ENCODE measurements at regions not wholly inside any gene's neighbourhood (a gene's known extent, or its start where the extent isn't known, plus 50 kb on each side); places are given as distances from the start of the nearest gene placed in this dataset.
A peak's percentile ranks its signal among the peaks of the same experiment; 100 is the strongest.

DNA sequence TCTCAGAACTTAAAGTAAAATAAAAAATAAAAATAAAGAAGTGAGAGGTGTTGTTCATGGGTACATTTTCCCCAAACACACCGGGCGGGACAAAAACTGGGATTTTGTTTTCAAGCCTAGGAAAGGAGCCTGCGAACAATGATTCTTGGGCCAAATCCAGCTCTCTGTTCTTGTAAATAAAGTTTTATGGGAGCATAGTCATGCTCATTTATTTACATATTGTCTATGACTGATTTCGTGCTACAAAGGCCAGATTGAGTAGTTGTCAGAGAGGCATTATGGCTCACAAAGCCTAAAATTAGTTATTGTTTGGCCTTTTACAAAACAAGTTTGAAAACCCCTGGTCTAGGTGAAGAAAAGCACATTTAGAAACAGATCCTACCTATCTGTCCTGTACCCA lies 821.0 kb upstream of the GRAMD2B start:
- Histone ChIP-seq H3K36me3 (ENCODE audit: low read depth, low read length) (no peaks in the 10 kb centered on the region), H3K4me1 (ENCODE audit: insufficient read depth, low read length) (peaks cover 10% of the 10 kb centered on the region; the same call in 1 of the 2 replicates), H3K9me3 (ENCODE audit: low read length) (no peaks in the 10 kb centered on the region), H3K4me2 (ENCODE audit: low read length) (0 out of 2 replicates have a peak overlapping the region, but pooled peaks have one; percentile 11), H3K27ac (ENCODE audit: low read length) (peak overlapping the region; percentile 40; the same call in 1 of the 2 replicates), H3K4me3 (ENCODE audit: low read length) (no peak overlapping the region), H3K79me2 (ENCODE audit: low read length) (no peaks in the 10 kb centered on the region), H3K9me2 (replicated peaks; ENCODE audit: low read length) (no peaks in the 10 kb centered on the region), H2AFZ (ENCODE audit: low read length) (no peak overlapping the region), H3K27me3 (ENCODE audit: low read length) (no peaks in the 10 kb centered on the region), H3F3A (ENCODE audit: low read length, unreplicated experiment) (no peaks in the 10 kb centered on the region), H3K9ac (ENCODE audit: low read length) (no peak overlapping the region), H4K20me1 (ENCODE audit: low read length) (no peaks in the 10 kb centered on the region)
- ATAC-seq (peak; percentile 94), DNase-seq (peak; percentile 69)
- TF ChIP-seq, protein P1, sequence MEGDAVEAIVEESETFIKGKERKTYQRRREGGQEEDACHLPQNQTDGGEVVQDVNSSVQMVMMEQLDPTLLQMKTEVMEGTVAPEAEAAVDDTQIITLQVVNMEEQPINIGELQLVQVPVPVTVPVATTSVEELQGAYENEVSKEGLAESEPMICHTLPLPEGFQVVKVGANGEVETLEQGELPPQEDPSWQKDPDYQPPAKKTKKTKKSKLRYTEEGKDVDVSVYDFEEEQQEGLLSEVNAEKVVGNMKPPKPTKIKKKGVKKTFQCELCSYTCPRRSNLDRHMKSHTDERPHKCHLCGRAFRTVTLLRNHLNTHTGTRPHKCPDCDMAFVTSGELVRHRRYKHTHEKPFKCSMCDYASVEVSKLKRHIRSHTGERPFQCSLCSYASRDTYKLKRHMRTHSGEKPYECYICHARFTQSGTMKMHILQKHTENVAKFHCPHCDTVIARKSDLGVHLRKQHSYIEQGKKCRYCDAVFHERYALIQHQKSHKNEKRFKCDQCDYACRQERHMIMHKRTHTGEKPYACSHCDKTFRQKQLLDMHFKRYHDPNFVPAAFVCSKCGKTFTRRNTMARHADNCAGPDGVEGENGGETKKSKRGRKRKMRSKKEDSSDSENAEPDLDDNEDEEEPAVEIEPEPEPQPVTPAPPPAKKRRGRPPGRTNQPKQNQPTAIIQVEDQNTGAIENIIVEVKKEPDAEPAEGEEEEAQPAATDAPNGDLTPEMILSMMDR (conservative IDR thresholded peaks at IDR 0.05; ENCODE audit: low read depth, low read length) = no peak
- TF ChIP-seq EZH2 (IDR thresholded peaks at IDR 0.05; ENCODE audit: low read length, unreplicated experiment) = no peak
- TF ChIP-seq EZH2phosphoT487 (IDR thresholded peaks at IDR 0.05; ENCODE audit: borderline replicate concordance, low read length) = no peak
- intact Hi-C loops (cut with micrococcal nuclease) = no loop called here
- POLR2A ChIA-PET (ENCODE audit: unreplicated experiment) = no interaction called here
- no TSS peak for BruUV-seq (replicated peaks)
- CTCF ChIA-PET = no interaction called here

DNA sequence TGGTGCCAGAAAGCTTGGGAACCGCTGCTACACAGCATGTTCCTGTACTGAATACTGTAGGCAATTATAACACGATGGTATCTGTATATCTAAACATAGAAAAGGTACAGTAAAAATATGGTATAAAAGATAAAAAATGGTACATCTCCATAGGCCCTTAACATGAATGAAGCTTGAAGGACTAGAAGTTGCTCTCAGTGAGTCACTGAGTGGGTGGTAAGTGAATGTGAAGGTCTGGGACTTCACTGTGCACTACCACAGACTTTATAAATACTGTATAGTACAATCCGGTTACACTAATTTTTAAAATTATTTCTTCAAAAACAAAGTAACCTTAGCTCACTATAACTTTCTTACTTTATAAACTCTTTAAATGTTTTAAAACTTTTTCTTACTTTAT lies 819.9 kb upstream of the GRAMD2B start:
- ChIA-PET CTCF (no interaction called here), POLR2A (ENCODE audit: unreplicated experiment) (no interaction called here)
- no peaks in the 10 kb centered on the region for H3K9me3 ChIP-seq (ENCODE audit: low read length)
- no peak overlapping the region for H3K9ac ChIP-seq (ENCODE audit: low read length)
- H3K27ac ChIP-seq (ENCODE audit: low read length) = no peak overlapping the region
- H3K36me3 ChIP-seq (ENCODE audit: low read depth, low read length) = no peaks in the 10 kb centered on the region
- H3K4me1 ChIP-seq (ENCODE audit: insufficient read depth, low read length) = peaks cover 10% of the 10 kb centered on the region; the same call in 1 of the 2 replicates
- BruUV-seq (replicated peaks) = no TSS peak
- no peaks in the 10 kb centered on the region for H3K27me3 ChIP-seq (ENCODE audit: low read length)
- no peaks in the 10 kb centered on the region for H3F3A ChIP-seq (ENCODE audit: low read length, unreplicated experiment)
- no peaks in the 10 kb centered on the region for H3K9me2 ChIP-seq (replicated peaks; ENCODE audit: low read length)
- no peak overlapping the region for H2AFZ ChIP-seq (ENCODE audit: low read length)
- no peaks in the 10 kb centered on the region for H4K20me1 ChIP-seq (ENCODE audit: low read length)
- DNase-seq = no peak
- intact Hi-C loops (cut with micrococcal nuclease) = no loop called here
- H3K4me2 ChIP-seq (ENCODE audit: low read length) = no peak overlapping the region
- no peak overlapping the region for H3K4me3 ChIP-seq (ENCODE audit: low read length)
- no peak for ATAC-seq
- no peaks in the 10 kb centered on the region for H3K79me2 ChIP-seq (ENCODE audit: low read length)
- no peak for TF ChIP-seq EZH2phosphoT487 (IDR thresholded peaks at IDR 0.05; ENCODE audit: borderline replicate concordance, low read length)
- TF ChIP-seq, protein P1 (conservative IDR thresholded peaks at IDR 0.05; ENCODE audit: low read depth, low read length) = no peak
- TF ChIP-seq EZH2 (IDR thresholded peaks at IDR 0.05; ENCODE audit: low read length, unreplicated experiment) = no peak

DNA sequence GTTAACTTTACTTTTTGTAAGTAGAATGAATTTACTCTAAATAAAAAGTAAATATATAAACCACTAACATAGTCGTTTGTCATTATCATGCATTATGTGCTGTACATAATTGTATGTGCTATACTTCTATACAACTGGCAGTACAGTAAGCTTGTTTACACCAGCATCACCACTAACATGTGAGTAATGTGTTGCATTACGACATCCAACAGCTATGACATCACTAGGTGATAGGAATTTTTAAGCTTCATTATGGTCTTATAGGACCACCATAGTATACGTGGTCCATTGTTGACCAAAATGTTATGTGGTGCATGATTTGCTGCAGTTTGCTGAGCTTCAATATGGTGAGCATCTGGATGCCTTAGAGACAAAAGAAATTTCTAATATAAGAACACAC lies 819.1 kb upstream of the GRAMD2B start:
- H3K9me2 ChIP-seq (replicated peaks; ENCODE audit: low read length) = no peaks in the 10 kb centered on the region
- intact Hi-C loops (cut with micrococcal nuclease) = no loop called here
- H3K79me2 ChIP-seq (ENCODE audit: low read length) = no peaks in the 10 kb centered on the region
- POLR2A ChIA-PET (ENCODE audit: unreplicated experiment) = no interaction called here
- DNase-seq (no peak), ATAC-seq (no peak)
- no peak overlapping the region for H3K9ac ChIP-seq (ENCODE audit: low read length)
- no peak overlapping the region for H2AFZ ChIP-seq (ENCODE audit: low read length)
- H3K9me3 ChIP-seq (ENCODE audit: low read length) = no peaks in the 10 kb centered on the region
- no peak overlapping the region for H3K4me2 ChIP-seq (ENCODE audit: low read length)
- no peaks in the 10 kb centered on the region for H3K36me3 ChIP-seq (ENCODE audit: low read depth, low read length)
- no peaks in the 10 kb centered on the region for H3F3A ChIP-seq (ENCODE audit: low read length, unreplicated experiment)
- peaks cover 10% of the 10 kb centered on the region; the same call in 1 of the 2 replicates for H3K4me1 ChIP-seq (ENCODE audit: insufficient read depth, low read length)
- no peak overlapping the region for H3K27ac ChIP-seq (ENCODE audit: low read length)
- H3K4me3 ChIP-seq (ENCODE audit: low read length) = no peak overlapping the region
- BruUV-seq (replicated peaks) = no TSS peak
- TF ChIP-seq, protein P1 (conservative IDR thresholded peaks at IDR 0.05; ENCODE audit: low read depth, low read length) = no peak
- TF ChIP-seq EZH2 (IDR thresholded peaks at IDR 0.05; ENCODE audit: low read length, unreplicated experiment) (no peak), EZH2phosphoT487 (IDR thresholded peaks at IDR 0.05; ENCODE audit: borderline replicate concordance, low read length) (no peak)
- no peaks in the 10 kb centered on the region for H3K27me3 ChIP-seq (ENCODE audit: low read length)
- CTCF ChIA-PET = no interaction called here
- H4K20me1 ChIP-seq (ENCODE audit: low read length) = no peaks in the 10 kb centered on the region
